Liver (tissue), 8 donors: ENCODE measurements at regions not wholly inside any gene's neighbourhood (a gene's known extent, or its start where the extent isn't known, plus 50 kb on each side); places are given as distances from the start of the nearest gene placed in this dataset.

Experiments used
- DNase-seq: peaks from one replicate; pipeline ENCODE4 v3.0.0-alpha.2; 2017; ENCODE audit warnings: low spot score
- H3K27ac ChIP-seq, 2 donors: one replicate each; pipeline ENCODE4 v1.7.0; 2013; ENCODE audit warnings: inconsistent platforms in 2 of 2, low read length in 2 of 2, control low read depth in 1 of 2, low read depth in 1 of 2, mild to moderate bottlenecking in 1 of 2
- H3K27me3 ChIP-seq, 4 donors: one replicate each; pipeline versions ENCODE4 v1.6.1 to v1.7.0; 2013; ENCODE audit warnings: low read length in 3 of 4, inconsistent platforms in 1 of 4, mild to moderate bottlenecking in 1 of 4, moderate library complexity in 1 of 4; ENCODE audit not compliant: control insufficient read depth in 4 of 4, insufficient read depth in 4 of 4
- H3K36me3 ChIP-seq, 4 donors: one replicate each; pipeline versions ENCODE4 v1.6.1 to v1.7.0; 2013; ENCODE audit warnings: low read length in 3 of 4, mild to moderate bottlenecking in 3 of 4, low read depth in 1 of 4, moderate library complexity in 1 of 4; ENCODE audit not compliant: control insufficient read depth in 4 of 4, insufficient read depth in 3 of 4
- H3K4me1 ChIP-seq, 4 donors: one replicate each; pipeline versions ENCODE4 v1.6.1 to v1.7.0; 2013; ENCODE audit warnings: low read length in 3 of 4, mild to moderate bottlenecking in 3 of 4, moderate library complexity in 1 of 4; ENCODE audit not compliant: control insufficient read depth in 4 of 4, insufficient read depth in 4 of 4
- H3K4me3 ChIP-seq, 3 donors: one replicate each; pipeline versions ENCODE4 v1.6.1 to v1.7.0; 2013; ENCODE audit warnings: low read length in 3 of 3, control low read depth in 1 of 3, low read depth in 1 of 3, mild to moderate bottlenecking in 1 of 3
- H3K9ac ChIP-seq, 2 donors: one replicate each; pipeline ENCODE4 v1.7.0; 2013; ENCODE audit warnings: low read length in 2 of 2, mild to moderate bottlenecking in 2 of 2, moderate library complexity in 2 of 2, control low read depth in 1 of 2, low read depth in 1 of 2
- H3K9me3 ChIP-seq, 4 donors: one replicate each; pipeline versions ENCODE4 v1.6.1 to v1.7.0; 2013; ENCODE audit warnings: low read length in 3 of 4; ENCODE audit not compliant: control insufficient read depth in 4 of 4
- ATF3 ChIP-seq: IDR thresholded peaks from 2 replicates; pipeline ENCODE4 v1.6.1; 2016; ENCODE audit warnings: antibody characterized with exemption
- CTCF ChIP-seq: fragments of 150-350 bp; IDR thresholded peaks from 2 replicates; pipeline ENCODE4 v1.5.1; 2017; ENCODE audit warnings: improper control_type of control experiment, low read depth, low read length; ENCODE audit not compliant: missing input control
- EGR1 ChIP-seq, 2 donors: IDR thresholded peaks; 2 replicates each; pipeline ENCODE4 v1.6.1; 2016 to 2018; ENCODE audit warnings: antibody characterized with exemption in 2 of 2, low read depth in 2 of 2
- FOXA1 ChIP-seq: IDR thresholded peaks from 2 replicates; pipeline ENCODE4 v1.6.1; 2016; ENCODE audit warnings: antibody characterized with exemption
- FOXA2 ChIP-seq: IDR thresholded peaks from 2 replicates; pipeline ENCODE4 v1.6.1; 2016; ENCODE audit warnings: antibody characterized with exemption
- GABPA ChIP-seq, 2 donors: IDR thresholded peaks in 1 of 2; conservative IDR thresholded peaks in 1 of 2; 2 replicates each; pipeline ENCODE4 v1.6.1; 2016; ENCODE audit warnings: antibody characterized with exemption in 2 of 2, mild to moderate bottlenecking in 1 of 2, moderate library complexity in 1 of 2
- HNF4A ChIP-seq, 2 donors: conservative IDR thresholded peaks; 2 replicates each; pipeline ENCODE4 v1.6.1; 2016; ENCODE audit warnings: antibody characterized with exemption in 2 of 2, mild to moderate bottlenecking in 2 of 2
- HNF4G ChIP-seq: IDR thresholded peaks from 2 replicates; pipeline ENCODE4 v1.6.1; 2016; ENCODE audit warnings: antibody characterized with exemption
- JUND ChIP-seq, 2 donors: IDR thresholded peaks; 2 replicates each; pipeline ENCODE4 v1.6.1; 2016; ENCODE audit warnings: antibody characterized with exemption in 2 of 2
- MAX ChIP-seq: IDR thresholded peaks from 2 replicates; pipeline ENCODE4 v1.6.1; 2016; ENCODE audit warnings: antibody characterized with exemption
- NR2F2 ChIP-seq: IDR thresholded peaks from 2 replicates; pipeline ENCODE4 v1.6.1; 2016; ENCODE audit warnings: antibody characterized with exemption
- RAD21 ChIP-seq, 2 donors: IDR thresholded peaks; 2 replicates each; pipeline ENCODE4 v1.6.1; 2016; ENCODE audit warnings: antibody characterized with exemption in 2 of 2, mild to moderate bottlenecking in 2 of 2
- REST ChIP-seq: IDR thresholded peaks from 2 replicates; pipeline ENCODE4 v1.6.1; 2016; ENCODE audit warnings: antibody characterized with exemption, mild to moderate bottlenecking
- RXRA ChIP-seq, 2 donors: IDR thresholded peaks; 2 replicates each; pipeline ENCODE4 v1.6.1; 2017 to 2018; ENCODE audit warnings: antibody characterized with exemption in 2 of 2, mild to moderate bottlenecking in 1 of 2
- SP1 ChIP-seq: IDR thresholded peaks from 2 replicates; pipeline ENCODE4 v1.6.1; 2018; ENCODE audit warnings: antibody characterized with exemption, mild to moderate bottlenecking
- TAF1 ChIP-seq: conservative IDR thresholded peaks from 2 replicates; pipeline ENCODE4 v1.6.1; 2016; ENCODE audit warnings: antibody characterized with exemption, mild to moderate bottlenecking
- YY1 ChIP-seq: IDR thresholded peaks from 2 replicates; pipeline ENCODE4 v1.6.1; 2016; ENCODE audit warnings: antibody characterized with exemption, mild to moderate bottlenecking
- ZBTB33 ChIP-seq: IDR thresholded peaks from 2 replicates; pipeline ENCODE4 v1.6.1; 2016; ENCODE audit warnings: antibody characterized with exemption
- WGBS: extraction: QIAGEN DNeasy Blood & Tissue Kit; methylation state at CpG from one replicate; pipeline ENCODE4 v1.1.7; 2013; 5-methylcytosine and 5-hydroxymethylcytosine counted together
- donor health status: healthy.
- donor health status: healthy.
- donor health status: healthy.
- donor health status: healthy.
- donor health status: healthy.

- Histone ChIP-seq H3K27me3 (no peaks in the 10 kb centered on the region), H3K4me3 (no peak overlapping the region), H3K27ac (no peak overlapping the region), H3K36me3 (no peaks in the 10 kb centered on the region), H3K9me3 (no peaks in the 10 kb centered on the region), H3K9ac (no peak overlapping the region), H3K4me1 (no peaks in the 10 kb centered on the region)
- no peak for TF ChIP-seq HNF4G
- no peak for TF ChIP-seq RXRA (IDR thresholded peaks at IDR 0.05)
- no peak for TF ChIP-seq RAD21 (IDR thresholded peaks at IDR 0.05)
- TF ChIP-seq SP1 = no peak
- no peak for TF ChIP-seq MAX
- no peak for TF ChIP-seq ATF3
- TF ChIP-seq HNF4A (conservative IDR thresholded peaks at IDR 0.05) = no peak
- no peak for TF ChIP-seq CTCF
- TF ChIP-seq JUND (IDR thresholded peaks at IDR 0.05) = no peak
- no peak for TF ChIP-seq FOXA1
- no peak for TF ChIP-seq GABPA (IDR thresholded peaks at IDR 0.05 in 1 of 2, conservative IDR thresholded peaks at IDR 0.05 in 1 of 2)
- no peak for TF ChIP-seq NR2F2
- no peak for TF ChIP-seq YY1
- TF ChIP-seq REST = no peak
- no peak for TF ChIP-seq TAF1
- no peak for TF ChIP-seq ZBTB33
- no peak for TF ChIP-seq FOXA2
- 89% methylated on average over 7 of the region's 7 CpGs for WGBS
- no peak for DNase-seq
These were observed 217.1 kb downstream of the PIK3R1 start for GRCh38 chr5:68432682-68433081.

- no peak for TF ChIP-seq EGR1 (IDR thresholded peaks at IDR 0.05; ENCODE audit: low read depth in 2 of 2)
- TF ChIP-seq MAX = no peak
- no peak for TF ChIP-seq RXRA (IDR thresholded peaks at IDR 0.05)
- no peak for TF ChIP-seq JUND (IDR thresholded peaks at IDR 0.05)
- Histone ChIP-seq H3K4me1 (no peaks in the 10 kb centered on the region), H3K4me3 (no peak overlapping the region), H3K27ac (peak overlapping the region; percentile 60 to 62), H3K9ac (no peak overlapping the region), H3K36me3 (no peaks in the 10 kb centered on the region), H3K27me3 (no peaks in the 10 kb centered on the region), H3K9me3 (no peaks in the 10 kb centered on the region)
- DNase-seq = no peak
- WGBS = 88% methylated on average over 3 of the region's 3 CpGs
These were observed 218.0 kb downstream of the PIK3R1 start for GRCh38 chr5:68433526-68433922.
